ENCODE measurements at regions not wholly inside any gene's neighbourhood (a gene's known extent, or its start where the extent isn't known, plus 50 kb on each side); places are given as distances from the start of the nearest gene placed in this dataset.

GRCh38 chr1:167165948-167166689 is 54.6 kb upstream of the POU2F1 start:
- TF ChIP-seq CTCF (IDR thresholded peaks at IDR 0.05; ENCODE audit: low read depth, low read length) = no peak
- TF ChIP-seq EZH2phosphoT487 (IDR thresholded peaks at IDR 0.05; ENCODE audit: low read depth) = no peak

Measured in OCI-LY3 (cell line).